22Rv1 (cell line): ENCODE measurements at regions not wholly inside any gene's neighbourhood (a gene's known extent, or its start where the extent isn't known, plus 50 kb on each side); places are given as distances from the start of the nearest gene placed in this dataset.

Experiments used
- ZFX ChIP-seq: fragments of 450-650 bp; IDR thresholded peaks from 2 replicates; pipeline ENCODE4 v1.6.1; 2017; ENCODE audit warnings: antibody characterized with exemption, borderline replicate concordance
- TF ChIP-seq, protein P1 (sequence below): fragments of 450-650 bp; IDR thresholded peaks from 2 replicates; pipeline ENCODE4 v1.5.1; 2017; ENCODE audit warnings: mild to moderate bottlenecking

DNA sequence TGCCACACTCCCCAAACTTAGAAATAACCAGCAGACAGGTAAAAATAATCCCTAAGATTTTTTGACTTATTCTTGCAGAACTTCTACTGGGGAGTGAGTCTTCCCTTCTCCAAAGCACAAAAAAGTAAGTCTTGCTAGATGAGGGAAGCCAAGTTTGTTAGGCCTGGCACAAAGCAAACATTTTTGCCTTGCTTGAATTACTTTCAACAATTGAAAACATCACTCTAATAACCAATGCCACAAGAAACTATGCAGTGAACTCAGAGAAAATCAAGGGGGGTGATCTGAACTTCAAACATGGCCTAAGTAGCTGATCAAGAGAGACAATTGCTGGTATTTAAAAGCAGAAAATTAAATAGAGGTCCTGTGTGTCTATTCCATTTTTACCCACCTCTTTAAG is 123.6 kb upstream of the SLC1A3 start:
- TF ChIP-seq, protein P1, sequence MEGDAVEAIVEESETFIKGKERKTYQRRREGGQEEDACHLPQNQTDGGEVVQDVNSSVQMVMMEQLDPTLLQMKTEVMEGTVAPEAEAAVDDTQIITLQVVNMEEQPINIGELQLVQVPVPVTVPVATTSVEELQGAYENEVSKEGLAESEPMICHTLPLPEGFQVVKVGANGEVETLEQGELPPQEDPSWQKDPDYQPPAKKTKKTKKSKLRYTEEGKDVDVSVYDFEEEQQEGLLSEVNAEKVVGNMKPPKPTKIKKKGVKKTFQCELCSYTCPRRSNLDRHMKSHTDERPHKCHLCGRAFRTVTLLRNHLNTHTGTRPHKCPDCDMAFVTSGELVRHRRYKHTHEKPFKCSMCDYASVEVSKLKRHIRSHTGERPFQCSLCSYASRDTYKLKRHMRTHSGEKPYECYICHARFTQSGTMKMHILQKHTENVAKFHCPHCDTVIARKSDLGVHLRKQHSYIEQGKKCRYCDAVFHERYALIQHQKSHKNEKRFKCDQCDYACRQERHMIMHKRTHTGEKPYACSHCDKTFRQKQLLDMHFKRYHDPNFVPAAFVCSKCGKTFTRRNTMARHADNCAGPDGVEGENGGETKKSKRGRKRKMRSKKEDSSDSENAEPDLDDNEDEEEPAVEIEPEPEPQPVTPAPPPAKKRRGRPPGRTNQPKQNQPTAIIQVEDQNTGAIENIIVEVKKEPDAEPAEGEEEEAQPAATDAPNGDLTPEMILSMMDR, result no peak
- TF ChIP-seq ZFX, result no peak
